GM08714 (cell line): ENCODE measurements at regions not wholly inside any gene's neighbourhood (a gene's known extent, or its start where the extent isn't known, plus 50 kb on each side); places are given as distances from the start of the nearest gene placed in this dataset.

Source experiments
- H3K4me3 ChIP-seq: fragments of 200-500 bp; sonication (Bioruptor generic); 2 replicates; pipeline ENCODE4 v1.5.1; 2014; ENCODE audit warnings: mild to moderate bottlenecking, low read length, inconsistent platforms
- ZNF274 ChIP-seq: IDR thresholded peaks from 2 replicates; pipeline ENCODE4 v1.6.1; 2012; ENCODE audit warnings: mild to moderate bottlenecking, low read depth, low read length

DNA sequence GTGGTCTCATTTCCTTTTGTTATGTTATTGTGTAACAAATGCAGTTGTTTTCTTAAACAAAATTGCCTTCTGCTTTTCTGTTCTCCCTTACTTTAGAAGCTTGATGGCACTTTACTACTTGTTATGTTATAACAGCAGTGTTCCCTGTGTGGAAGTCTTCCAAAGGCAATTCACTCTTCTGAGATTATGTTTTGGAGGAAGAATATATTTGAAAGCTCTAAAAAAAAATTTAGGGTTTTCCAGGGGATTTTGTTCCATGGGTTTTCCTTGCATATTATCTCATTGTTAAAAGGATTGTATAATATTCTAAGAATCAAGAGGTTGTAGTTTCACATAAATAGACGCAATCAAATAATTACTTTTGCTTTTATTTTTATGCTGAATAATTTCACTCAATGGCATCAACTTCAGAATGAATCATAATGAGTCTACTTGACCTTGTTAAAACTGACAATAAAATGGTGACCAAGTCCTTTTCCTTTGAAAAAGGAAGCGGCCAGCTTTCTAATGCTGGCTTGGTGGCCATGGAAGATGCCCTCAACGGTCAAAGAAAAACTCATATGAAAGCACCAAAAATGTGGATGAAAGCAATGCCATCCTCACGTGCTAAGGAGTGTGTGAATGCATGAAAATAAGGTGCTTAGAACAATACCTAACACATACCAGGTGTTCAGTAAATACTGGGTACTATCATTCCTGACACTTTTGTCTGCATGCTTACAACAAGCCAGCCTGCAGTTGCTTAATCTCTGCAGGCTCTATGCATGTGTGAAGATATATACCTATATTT is 92.4 kb upstream of the KLF6 start:
- TF ChIP-seq ZNF274 = no peak
- H3K4me3 ChIP-seq = no peak overlapping the region

DNA sequence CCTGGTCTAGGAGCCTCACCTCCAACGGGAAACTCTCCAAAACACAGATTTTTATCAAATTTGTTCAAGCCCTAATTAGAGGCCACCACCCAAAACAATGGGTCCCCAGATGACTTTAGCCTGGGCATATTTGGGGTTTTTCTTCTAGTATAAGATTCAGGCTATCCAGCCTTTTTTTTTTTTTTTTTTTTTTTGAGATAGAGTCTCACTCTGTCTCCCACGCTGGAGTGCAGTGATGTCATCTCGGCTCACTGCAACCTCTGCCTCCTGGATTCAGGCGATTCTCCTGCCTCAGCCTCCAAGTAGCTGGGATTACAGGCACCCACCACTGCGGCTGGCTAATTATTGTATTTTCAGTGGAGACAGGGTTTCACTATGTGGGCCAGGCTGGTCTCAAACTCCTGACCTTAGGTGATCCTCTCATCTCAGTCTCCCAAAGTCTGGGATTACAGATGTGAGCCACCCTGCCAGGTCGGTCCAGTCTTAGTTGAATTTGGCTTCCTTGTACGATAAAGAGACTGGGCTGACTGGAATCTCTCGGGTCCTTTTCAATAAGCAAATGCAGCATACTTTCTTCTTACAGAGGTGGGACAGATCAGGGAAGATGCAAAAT is 91.4 kb upstream of the KLF6 start:
- TF ChIP-seq ZNF274 = no peak
- no peak overlapping the region for H3K4me3 ChIP-seq

DNA sequence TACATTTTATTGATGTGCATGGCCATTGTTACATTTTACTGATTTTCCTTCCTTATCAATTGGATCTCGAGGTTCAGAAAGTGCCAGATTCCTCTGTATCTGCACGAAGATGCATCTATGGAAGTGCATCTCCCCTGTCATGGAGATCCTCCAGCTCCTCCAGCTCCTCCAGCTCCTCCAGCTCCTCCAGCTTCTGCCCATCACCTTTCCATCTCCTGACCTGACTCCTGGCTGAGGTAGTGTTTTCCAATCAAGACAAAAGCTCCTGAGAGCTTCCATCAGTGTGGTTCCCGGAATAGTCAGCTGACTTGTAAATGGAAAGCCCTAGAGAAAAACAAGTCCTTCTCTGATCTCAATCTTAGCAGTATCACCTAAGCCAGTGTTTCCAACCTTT is 90.8 kb upstream of the KLF6 start:
- H3K4me3 ChIP-seq = no peak overlapping the region
- no peak for TF ChIP-seq ZNF274

DNA sequence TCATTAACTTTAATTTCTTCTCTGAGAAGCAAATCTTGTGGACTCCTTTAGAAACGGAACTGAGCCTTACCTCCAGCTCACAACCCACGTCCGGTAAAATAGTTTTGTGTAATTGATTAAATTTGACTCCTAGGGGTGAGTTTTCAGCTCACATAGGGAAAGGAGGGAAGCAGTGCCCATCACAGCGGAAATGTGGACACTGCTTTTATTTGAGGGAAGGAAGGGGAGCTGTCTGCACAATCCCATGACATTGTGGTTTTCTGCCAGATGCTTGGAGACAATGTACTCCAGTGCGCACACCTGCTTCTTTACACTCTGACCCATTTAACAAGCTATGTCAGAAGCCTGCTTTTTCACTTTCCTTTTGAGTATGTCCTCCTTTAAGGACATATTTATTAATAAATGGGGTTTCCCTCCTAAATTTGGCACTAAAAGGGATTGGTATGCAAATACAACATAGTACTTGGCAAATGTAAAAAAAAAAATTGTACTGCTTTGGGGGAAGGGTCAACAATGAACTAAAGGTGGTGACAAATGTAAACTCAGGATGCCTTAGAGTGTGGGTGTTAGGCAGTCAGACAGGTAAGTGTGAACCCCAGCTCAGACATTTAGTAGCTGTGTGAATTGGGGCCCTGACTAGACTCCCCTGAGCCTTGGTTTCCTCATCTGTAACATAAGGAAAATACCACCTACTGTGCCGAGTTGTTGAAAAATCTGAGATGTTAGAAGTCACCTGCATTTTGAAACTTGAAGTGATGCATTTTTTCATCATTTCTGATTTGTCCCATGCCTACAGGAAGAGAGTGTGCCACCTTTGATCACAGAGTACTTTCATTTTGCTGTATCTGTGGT is 90.2 kb upstream of the KLF6 start:
- no peak for TF ChIP-seq ZNF274
- peak overlapping the region; percentile 50; the same call in 1 of the 2 replicates for H3K4me3 ChIP-seq

DNA sequence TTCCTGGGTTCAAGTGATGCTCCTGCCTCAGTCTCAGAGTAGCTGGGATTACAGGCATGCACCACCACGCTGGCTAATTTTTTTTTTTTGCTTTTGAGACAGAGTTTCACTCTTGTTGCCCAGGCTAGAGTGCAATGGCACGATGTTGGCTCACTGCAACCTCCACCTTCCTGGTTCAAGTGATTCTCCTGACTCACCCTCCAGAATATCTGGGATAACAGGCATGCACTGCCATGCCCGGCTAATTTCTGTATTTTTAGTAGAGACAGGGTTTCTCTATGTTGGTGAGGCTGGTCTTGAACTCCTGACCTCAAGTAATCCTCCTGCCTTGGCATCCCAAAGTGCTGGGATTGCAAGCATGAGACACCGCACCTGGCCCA is 89.6 kb upstream of the KLF6 start:
- peak overlapping the region; percentile 50; the same call in 1 of the 2 replicates for H3K4me3 ChIP-seq

DNA sequence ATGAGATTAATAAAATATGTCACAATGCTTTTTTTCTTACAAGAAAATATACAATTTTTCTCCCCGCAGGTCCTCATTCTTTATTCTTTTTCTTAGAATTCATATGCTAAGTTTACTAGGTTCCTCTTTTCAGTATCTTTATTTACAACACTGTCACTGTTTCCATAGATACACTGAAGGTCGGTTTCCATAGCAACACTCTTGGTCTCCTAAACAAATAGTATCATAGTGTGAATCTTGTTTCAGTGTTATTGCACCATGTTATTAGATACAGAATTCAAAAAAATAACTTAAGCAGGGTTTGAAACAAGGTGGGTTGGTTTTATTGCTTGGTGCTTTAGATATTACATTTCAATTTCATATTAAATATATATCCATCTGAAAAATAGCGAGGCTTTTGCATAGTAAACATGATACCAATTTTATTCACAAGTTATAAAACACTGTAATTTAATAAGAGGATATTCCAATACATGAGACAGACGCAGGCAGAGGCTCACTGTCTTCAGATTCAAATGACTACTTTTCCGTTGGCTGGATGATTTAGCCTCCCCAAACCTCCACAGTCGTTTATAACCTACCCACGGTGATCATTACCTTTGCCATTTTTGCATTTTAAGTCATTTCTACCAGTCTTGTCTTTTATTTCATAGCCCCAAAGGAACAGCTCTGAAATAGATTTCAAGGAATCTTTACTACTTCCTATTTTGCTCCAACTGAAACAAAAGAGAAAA is 88.9 kb upstream of the KLF6 start:
- H3K4me3 ChIP-seq = no peak overlapping the region
- TF ChIP-seq ZNF274 = no peak

DNA sequence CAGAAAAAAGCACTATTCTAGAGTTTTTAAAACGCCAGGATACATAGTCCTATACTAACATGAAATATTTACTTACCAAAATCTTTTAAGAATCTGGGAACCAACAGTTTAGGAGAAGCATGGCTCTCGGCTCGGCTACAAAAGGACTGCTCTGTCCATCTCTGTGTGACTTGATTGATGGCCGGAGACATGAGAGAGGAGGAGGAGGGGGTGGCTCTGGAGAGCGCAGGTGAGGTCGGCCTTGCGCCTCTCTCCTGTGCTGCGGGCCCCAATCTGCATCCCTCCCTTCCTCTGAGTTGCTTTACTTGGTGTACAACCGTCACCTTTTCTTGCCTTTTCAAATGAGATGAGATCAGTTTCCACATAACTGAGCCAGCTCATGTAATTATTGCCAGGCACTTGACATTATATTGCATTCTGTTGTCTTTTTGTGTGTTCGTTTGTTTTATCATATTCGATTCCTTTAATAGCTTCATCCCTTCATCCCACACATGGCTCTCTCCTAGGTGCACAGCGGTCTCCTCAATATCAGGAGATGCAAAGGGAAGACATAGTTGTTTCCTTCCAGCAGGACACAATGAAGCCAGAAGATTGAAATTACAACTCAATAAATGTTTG is 87.8 kb upstream of the KLF6 start:
- no peak overlapping the region for H3K4me3 ChIP-seq

DNA sequence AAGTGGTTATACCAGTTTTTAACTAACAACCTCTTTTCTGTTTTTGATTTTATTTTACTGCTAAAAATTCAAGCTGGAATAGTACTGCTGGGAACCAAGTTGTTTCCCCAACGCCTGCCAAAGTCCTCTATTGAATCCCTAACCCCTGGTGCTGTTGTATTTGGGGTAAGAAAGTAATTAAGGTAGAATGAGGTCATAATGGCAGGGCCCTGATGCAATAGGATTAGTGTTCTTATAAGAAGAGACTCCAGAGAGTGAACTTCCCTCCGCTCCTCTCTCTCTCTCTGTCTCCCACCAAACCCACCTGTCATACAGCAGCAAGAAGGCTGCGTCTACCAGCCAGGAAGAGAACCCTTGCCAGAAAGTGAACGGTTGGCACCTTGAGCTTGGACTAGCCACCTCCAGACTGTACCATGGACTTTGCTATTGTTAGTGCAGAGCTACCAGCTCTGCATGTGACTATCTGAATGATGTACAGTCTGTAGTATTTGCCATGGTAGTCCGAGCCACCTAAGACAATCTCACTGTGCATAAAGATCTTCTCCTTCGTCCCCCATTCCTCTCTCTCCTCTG is 86.5 kb upstream of the KLF6 start:
- TF ChIP-seq ZNF274 = no peak
- H3K4me3 ChIP-seq = no peak overlapping the region

More for the DNA sequence above, 87.8 kb upstream of the KLF6 start:
- no peak for TF ChIP-seq ZNF274

DNA sequence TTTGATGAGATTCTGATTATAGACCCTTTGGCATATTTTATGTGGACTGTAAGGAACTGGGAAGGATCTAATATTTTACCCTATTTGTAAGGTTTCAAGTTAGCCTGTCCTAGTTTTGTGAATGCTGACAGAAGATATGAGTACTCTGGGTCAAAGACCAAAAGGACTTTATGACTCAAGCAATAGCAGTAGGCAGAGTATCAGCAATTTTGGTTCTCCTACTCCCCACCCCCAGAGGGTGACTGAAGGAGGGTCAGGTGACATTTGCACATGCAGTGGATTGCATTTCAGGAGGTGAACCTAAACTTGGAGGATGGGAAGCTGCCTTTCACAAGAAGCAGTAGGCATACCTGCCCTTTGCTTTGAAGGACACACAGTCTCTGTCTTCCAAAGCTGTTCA is 84.0 kb upstream of the KLF6 start:
- no peak for TF ChIP-seq ZNF274
- no peak overlapping the region for H3K4me3 ChIP-seq

DNA sequence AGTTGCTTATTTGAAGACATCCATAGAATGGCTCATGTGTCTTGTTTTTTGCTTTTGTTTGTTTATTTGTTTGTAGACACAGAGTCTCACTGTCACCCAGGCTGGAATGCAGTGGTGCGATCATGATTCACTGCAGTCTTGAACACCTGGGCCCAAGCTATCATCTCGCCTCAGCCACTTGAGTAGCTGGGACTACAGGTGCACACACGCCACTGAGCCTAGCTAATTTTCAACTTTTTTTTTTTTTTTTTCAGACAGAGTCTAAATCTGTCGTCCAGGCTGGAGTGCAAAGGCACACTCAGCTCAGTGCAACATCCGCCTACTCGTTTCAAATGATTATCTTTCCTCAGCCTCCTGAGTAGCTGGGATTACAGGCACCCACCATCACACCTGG is 83.3 kb upstream of the KLF6 start:
- no peak for TF ChIP-seq ZNF274

DNA sequence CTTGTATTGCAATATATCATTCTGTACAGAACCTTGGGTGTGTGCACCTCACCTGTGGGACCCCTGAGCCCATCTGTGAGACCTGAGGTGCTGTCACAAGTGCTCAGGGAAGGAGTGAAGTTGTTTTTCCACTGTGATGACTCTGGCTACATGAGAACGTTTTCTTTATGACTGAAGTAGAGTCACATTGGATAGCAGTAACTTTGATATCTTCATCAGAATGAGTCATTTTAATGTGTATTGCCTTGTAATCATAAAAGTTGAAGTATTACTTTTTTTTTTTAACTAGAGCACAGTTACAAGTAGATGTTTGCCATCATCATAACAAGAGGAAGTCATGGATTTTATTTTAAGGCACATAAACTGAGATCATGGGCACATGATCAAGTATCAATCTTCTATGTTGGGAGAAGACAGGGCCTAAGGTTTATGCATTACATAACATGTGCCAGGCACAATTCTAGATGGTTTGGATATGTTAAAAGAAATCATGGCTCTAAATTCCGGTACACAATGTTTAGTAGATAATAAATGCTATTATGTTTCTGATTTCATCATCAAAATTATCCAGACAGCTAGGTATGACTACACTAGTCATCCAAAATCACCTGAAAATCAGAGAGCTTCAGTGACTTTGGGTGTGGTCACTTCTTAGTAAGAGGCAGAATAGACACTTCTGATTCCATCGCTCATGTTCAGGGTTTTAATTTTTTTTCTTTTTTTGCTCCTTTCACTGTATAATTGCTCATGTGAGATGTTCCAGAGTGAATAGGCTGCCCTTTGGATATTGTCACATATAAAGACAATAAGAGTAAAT is 82.7 kb upstream of the KLF6 start:
- H3K4me3 ChIP-seq = no peak overlapping the region
- TF ChIP-seq ZNF274 = no peak

More for the DNA sequence above, 83.3 kb upstream of the KLF6 start:
- H3K4me3 ChIP-seq = no peak overlapping the region

DNA sequence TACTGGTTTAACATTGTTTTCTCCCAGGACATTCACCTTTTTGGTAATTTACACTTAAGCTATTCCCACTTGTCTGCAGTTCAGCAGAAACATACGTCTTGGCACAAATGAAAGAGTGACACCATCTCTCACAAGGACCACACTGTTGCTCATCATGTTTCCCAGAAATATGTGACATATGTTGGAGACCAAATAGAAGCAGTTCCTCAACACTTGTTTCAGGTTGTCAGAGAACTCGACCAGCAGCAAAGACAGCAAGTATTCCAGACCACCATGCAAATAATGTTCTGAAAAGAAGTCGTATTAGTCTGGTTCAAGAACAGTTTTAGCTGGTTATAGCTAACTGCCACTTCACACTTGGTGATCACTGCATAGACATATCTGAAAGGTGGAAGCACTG is 81.3 kb upstream of the KLF6 start:
- no peak overlapping the region for H3K4me3 ChIP-seq
- no peak for TF ChIP-seq ZNF274

DNA sequence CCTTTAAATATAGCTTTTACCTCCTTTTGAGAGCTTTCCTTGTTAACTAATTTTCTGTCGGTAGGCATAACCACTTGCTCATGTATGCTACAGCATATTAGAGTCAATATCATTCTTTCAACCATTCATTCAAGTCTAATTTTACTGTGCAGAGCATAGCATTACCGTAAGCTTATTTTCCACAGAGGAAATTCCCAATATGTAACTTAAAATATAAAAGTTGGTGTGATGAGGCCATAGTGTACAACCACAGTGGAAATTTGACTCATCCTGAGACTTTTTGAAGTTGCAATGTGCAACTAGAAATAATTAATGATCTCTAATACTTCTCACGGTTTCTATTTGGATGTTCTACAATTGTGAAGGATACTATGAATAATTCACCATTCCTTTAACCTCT is 80.6 kb upstream of the KLF6 start:
- no peak overlapping the region for H3K4me3 ChIP-seq
- TF ChIP-seq ZNF274 = no peak
